HEK293T (cell line): ENCODE measurements at regions not wholly inside any gene's neighbourhood (a gene's known extent, or its start where the extent isn't known, plus 50 kb on each side); places are given as distances from the start of the nearest gene placed in this dataset.

ENCODE experiments used
- BHLHE40 ChIP-seq: fragments of 450-650 bp; IDR thresholded peaks from 2 replicates; pipeline ENCODE4 v1.6.1; 2016; ENCODE audit warnings: mild to moderate bottlenecking, moderate library complexity, borderline replicate concordance
- ELF4 ChIP-seq: fragments of 450-650 bp; IDR thresholded peaks from 2 replicates; pipeline ENCODE4 v1.6.1; 2017; ENCODE audit warnings: antibody characterized with exemption
- SP1 ChIP-seq: fragments of 450-650 bp; IDR thresholded peaks from 2 replicates; pipeline ENCODE4 v1.6.1; 2017
- SUZ12 ChIP-seq: fragments of 450-650 bp; IDR thresholded peaks from 2 replicates; pipeline ENCODE4 v1.6.1; 2016; ENCODE audit warnings: mild to moderate bottlenecking

- TF ChIP-seq SP1, result no peak
- no peak for TF ChIP-seq ELF4
- no peak for TF ChIP-seq BHLHE40
- TF ChIP-seq SUZ12, result no peak
Measured at GRCh38 chr14:97097296-97097695, 300.1 kb downstream of the VRK1 start.
